KOPT-K1 (cell line): ENCODE measurements at regions not wholly inside any gene's neighbourhood (a gene's known extent, or its start where the extent isn't known, plus 50 kb on each side); places are given as distances from the start of the nearest gene placed in this dataset.
"Not testable (repeated sequence)": the region's sequence is repeated elsewhere in the genome, so short reads cannot be mapped to it uniquely, and the experiment has no call there.

Experiments
- H3K27ac ChIP-seq: fragments of 200-600 bp; sonication (generic); 2 replicates; pipeline ENCODE4 v1.5.1; 2016; ENCODE audit warnings: antibody characterized with exemption, mild to moderate bottlenecking, low read depth, low read length; ENCODE audit not compliant: poor library complexity, severe bottlenecking
- H3K36me3 ChIP-seq: fragments of 200-600 bp; sonication (generic); 2 replicates; pipeline ENCODE4 v1.5.1; 2017; ENCODE audit warnings: antibody characterized with exemption, mild to moderate bottlenecking, low read length, moderate library complexity; ENCODE audit not compliant: insufficient read depth
- H3K9me3 ChIP-seq: fragments of 200-600 bp; sonication (generic); 2 replicates; pipeline ENCODE4 v1.5.1; 2017; ENCODE audit warnings: antibody characterized with exemption, low read length, mild to moderate bottlenecking; ENCODE audit not compliant: insufficient read depth, poor library complexity, severe bottlenecking

- H3K9me3 ChIP-seq, H3K36me3 ChIP-seq, H3K27ac ChIP-seq: not testable (repeated sequence)
Measured at GRCh38 chr5:26325432-26325831, 713.0 kb downstream of the CDH9 start.

GRCh38 chr5:26324273-26324895, 714.0 kb downstream of the CDH9 start:
- H3K9me3 ChIP-seq, H3K27ac ChIP-seq, H3K36me3 ChIP-seq: not testable (repeated sequence)

- Histone ChIP-seq H3K9me3 (no peaks in the 10 kb centered on the region), H3K27ac (no peak overlapping the region), H3K36me3 (no peaks in the 10 kb centered on the region)
Measured at GRCh38 chr5:26323794-26324193, 714.6 kb downstream of the CDH9 start.

- Histone ChIP-seq H3K36me3 (no peaks in the 10 kb centered on the region), H3K9me3 (no peaks in the 10 kb centered on the region), H3K27ac (no peak overlapping the region)
Measured at GRCh38 chr5:26321278-26321677, 717.1 kb downstream of the CDH9 start.

DNA sequence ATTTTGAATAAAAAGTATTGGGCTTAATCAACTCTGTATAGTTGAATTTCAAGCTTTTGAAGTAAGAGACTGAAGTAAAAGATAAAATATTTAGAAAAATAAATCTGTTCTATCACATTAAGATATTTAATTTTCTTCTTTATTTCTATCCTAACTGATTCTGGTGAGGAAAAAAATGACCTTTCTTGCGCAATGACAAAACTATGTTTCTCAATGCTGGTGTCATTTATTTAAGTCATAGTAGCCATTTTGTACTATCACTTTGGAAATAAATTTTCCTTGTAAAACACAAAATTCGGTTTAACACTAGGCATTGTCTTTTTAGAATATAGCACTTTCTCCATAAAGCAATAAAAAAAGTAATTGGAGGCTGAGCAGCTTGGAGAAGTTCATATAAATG, 728.0 kb downstream of the CDH9 start:
- Histone ChIP-seq H3K36me3 (no peaks in the 10 kb centered on the region), H3K27ac (no peak overlapping the region), H3K9me3 (no peaks in the 10 kb centered on the region)

DNA sequence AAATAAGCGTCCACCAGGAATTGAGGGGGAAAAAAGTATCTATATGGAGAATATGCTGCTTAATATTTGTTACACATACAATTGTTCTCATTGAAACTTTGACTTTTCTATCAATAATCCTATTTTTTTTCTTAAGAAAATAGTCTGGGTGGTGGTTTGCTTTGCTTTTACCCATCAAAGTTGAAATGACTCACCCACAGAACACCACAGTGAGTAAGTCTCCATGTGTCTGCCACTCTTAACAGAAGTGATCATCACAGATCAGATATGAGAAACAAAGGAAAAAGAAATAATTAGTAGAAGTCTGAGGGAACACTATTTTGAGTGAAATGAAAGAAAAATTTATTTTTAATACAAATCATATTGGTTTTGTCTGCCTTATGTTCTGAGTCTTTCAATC, 742.8 kb downstream of the CDH9 start:
- Histone ChIP-seq H3K36me3 (no peaks in the 10 kb centered on the region), H3K27ac (no peak overlapping the region), H3K9me3 (no peaks in the 10 kb centered on the region)

DNA sequence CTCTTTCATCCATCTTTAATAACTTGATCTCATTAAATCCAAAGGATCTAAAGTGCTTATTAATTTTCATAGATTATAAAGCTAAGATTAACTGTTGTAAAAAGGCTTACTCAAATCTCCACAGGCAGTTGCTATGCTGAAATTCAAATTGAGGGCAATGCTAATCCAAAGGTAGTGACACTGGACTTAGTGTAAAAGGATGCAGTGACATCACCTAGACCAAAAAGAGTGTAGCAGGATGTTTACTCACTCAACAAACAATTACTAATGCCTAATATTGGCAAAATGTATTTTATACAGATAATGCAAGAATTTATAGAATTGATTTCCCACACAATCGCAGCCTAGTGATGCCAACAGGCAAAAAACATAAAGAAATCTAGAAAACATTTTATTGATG, 756.2 kb downstream of the CDH9 start:
- no peak overlapping the region for H3K27ac ChIP-seq
- no peaks in the 10 kb centered on the region for H3K36me3 ChIP-seq
- no peaks in the 10 kb centered on the region for H3K9me3 ChIP-seq

DNA sequence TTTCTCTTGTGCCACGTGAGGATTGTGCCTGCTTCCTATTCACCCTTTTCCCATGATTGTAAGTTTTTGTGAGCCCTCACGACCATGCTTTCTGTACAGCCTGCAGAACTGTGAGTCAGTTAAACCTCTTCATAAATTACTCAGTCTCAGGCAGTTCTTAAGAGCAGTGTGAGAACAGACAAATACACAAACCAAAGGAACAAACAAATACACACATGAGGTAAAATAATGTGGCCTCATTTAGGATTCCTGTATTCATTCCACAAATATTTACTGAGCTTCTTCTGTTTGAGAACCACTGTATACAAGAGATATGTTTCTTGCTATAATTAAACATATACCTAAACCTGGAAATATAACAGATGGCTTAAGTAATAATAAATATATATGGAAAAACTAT, 760.3 kb downstream of the CDH9 start:
- Histone ChIP-seq H3K27ac (no peak overlapping the region), H3K9me3 (no peaks in the 10 kb centered on the region), H3K36me3 (no peaks in the 10 kb centered on the region)

GRCh38 chr5:26259081-26259480, 779.3 kb downstream of the CDH9 start:
- H3K9me3 ChIP-seq, result no peaks in the 10 kb centered on the region

DNA sequence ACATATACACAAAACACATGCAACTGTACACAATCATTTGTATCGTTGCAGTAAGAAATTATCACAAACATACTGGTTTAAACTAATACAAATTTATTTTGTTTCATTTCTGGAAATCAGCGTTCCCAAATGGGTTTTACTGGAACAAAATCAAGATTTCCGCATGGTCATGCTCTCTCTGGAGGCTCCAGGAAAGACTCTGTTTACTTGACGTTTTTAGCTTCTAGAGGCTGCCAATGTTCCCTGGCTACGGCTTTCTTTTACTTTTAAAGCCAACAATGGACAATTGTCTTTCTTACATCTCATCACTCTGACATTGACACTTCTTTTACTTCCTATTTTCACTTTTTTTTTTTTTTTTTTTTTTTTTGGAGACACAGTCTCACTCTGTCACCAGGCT, 793.1 kb downstream of the CDH9 start:
- H3K27ac ChIP-seq, result no peak overlapping the region
- no peaks in the 10 kb centered on the region for H3K9me3 ChIP-seq
- H3K36me3 ChIP-seq, result no peaks in the 10 kb centered on the region

More at GRCh38 chr5:26259081-26259480, 779.3 kb downstream of the CDH9 start:
- H3K27ac ChIP-seq, result no peak overlapping the region
- no peaks in the 10 kb centered on the region for H3K36me3 ChIP-seq

- H3K27ac ChIP-seq, result no peak overlapping the region
- H3K9me3 ChIP-seq, result no peaks in the 10 kb centered on the region
Measured at GRCh38 chr5:26239588-26239987, 798.8 kb downstream of the CDH9 start.

DNA sequence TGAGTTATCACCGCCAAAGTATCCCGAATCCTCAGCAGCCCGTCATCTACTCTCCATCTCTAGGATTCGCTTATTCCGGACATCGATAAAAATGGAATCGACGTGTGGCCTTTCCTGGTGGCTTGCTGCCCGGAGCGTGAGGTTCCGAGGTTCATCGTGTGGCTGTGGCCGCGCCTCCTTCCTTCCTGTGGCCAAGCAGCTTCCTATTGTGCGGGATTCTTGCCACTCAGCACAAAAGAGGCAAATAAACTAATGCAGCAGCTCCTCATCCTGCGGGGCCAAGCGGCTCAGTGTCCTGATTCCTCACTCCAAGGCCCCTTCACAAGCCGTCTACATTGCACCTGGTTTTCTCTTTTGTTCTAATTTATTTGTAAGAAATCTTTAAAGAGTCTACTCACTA, 800.9 kb downstream of the CDH9 start:
- Histone ChIP-seq H3K36me3 (no peaks in the 10 kb centered on the region), H3K27ac (no peak overlapping the region), H3K9me3 (no peaks in the 10 kb centered on the region)

More at GRCh38 chr5:26239588-26239987, 798.8 kb downstream of the CDH9 start:
- no peaks in the 10 kb centered on the region for H3K36me3 ChIP-seq

DNA sequence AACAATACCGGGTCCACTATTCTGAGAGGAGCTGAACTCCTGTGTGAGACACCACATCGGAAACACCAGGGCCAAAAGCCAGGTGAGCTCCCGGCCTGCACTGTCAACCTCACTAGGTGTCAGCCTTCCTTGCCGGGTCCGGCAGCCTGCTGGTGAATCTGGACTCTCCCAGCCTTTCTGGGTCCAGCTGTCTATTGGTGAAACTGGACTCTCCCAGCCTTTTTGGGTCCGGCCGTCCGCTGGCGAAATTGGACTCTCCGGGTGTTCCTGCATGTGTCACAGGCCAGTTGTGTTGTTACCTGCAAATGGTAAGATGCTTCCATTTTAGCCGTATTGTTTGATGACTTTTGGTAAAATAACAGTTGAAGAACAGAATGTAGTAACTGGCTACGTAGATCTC, 801.5 kb downstream of the CDH9 start:
- no peaks in the 10 kb centered on the region for H3K36me3 ChIP-seq
- H3K9me3 ChIP-seq, result no peaks in the 10 kb centered on the region
- H3K27ac ChIP-seq, result no peak overlapping the region

DNA sequence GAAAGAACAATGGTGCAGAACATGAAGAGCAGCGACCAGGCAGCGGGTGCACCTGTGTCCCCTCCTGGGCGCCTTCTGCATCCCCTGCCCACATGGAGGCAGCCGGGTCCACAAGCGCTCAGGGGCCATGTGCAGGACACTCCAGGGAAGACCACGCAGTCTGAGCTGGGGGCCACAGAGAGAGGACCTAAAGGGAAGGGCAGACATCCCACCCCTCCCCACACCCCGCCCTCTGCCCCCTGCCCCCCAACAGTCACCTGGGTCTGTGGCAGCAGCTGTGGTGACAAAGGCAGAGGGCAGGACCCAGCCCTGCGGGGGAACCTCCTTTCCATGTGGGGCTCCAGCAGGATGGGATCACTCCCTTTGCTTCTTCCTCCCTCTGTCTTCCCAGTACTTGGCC, 805.7 kb downstream of the CDH9 start:
- Histone ChIP-seq H3K27ac (no peak overlapping the region), H3K36me3 (no peaks in the 10 kb centered on the region), H3K9me3 (no peaks in the 10 kb centered on the region)

DNA sequence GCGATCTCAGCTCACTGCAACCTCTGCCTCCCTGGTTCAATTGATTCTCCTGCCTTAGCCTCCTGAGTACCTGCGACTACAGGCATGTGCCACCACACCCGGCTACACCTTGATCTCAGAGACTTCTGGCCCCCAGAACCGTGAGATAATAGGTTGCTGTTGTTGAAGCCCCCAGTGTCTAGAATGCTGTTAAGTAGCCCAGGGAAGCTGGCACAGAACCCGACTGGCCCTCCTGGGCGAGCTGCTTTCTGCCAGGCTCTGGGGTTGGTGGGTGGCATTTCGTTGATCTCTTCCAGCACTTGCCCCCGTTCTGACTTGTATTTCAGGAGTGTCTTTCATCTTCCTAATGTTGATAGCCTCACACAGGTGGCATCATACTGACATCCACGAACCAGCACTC, 807.1 kb downstream of the CDH9 start:
- Histone ChIP-seq H3K36me3 (no peaks in the 10 kb centered on the region), H3K9me3 (no peaks in the 10 kb centered on the region), H3K27ac (no peak overlapping the region)

DNA sequence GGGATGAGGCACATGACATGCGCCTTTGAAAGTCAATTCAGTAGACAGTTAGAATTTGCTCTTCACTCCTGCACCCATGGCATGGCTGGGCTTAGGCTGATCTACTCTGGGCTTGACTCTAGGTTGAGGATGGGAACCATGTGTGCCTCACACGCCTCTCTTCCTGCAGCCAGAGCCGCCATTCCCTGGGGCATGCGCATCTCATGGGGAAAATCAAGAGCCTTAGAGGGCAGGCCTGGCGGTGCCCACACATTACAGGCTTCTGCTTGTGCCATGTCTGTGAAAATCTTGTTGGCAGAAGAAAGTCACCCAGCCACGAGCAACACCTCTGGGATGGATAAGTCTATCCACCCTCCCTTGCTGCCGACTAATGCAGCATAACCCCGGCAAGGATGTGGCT, 808.5 kb downstream of the CDH9 start:
- Histone ChIP-seq H3K36me3 (no peaks in the 10 kb centered on the region), H3K9me3 (no peaks in the 10 kb centered on the region), H3K27ac (no peak overlapping the region)
